ENCODE measurements at regions not wholly inside any gene's neighbourhood (a gene's known extent, or its start where the extent isn't known, plus 50 kb on each side); places are given as distances from the start of the nearest gene placed in this dataset.

DNA sequence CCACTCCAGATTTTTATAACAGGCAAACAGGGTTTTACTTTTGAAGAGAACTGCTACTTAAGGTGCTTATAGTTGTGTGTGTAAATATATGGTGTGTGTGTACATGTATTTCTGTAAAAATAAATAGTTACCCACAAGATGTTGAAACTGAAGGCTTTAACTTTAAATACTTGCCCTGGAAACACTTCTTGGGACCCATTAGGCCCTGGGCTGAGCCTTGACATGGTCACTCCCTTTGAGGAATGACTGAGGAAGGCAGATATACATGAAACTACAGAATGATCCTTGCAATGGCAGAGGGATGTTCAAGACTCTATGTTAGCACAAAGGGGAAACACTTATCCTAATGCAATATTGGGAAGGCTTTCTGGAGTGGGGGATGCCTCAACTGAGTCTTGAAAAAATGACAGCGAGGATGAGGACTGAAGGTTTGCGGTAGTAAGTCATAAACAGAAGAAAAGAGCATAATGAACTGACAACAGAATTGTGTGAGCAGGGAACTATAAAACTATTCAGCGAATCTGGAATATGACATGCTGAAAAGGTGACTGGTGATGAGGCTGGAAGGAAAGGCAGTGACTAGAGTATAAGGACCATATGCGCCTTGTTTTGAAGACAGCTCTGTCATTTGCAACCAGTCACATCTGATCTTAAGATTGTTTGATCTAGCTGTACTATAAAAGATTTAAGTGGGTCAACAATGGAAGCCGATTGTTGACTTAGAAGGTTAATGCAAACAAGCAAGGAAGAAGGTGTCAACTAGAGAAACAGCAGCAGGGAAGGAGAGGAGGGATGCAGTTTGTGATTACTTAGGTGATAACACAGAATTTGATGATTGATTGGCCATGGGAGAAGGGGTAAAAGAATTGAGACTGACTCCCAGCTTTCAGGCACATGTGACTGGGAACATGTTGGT, 64.4 kb upstream of the COL21A1 start:
- H2BK20ac ChIP-seq (ENCODE audit: low read depth, low read length, poor library complexity, severe bottlenecking): no peak overlapping the region
- no peaks in the 10 kb centered on the region; a peak in 1 of 4 replicates for H3K4me1 Mint-ChIP-seq
- H3K14ac ChIP-seq (ENCODE audit: insufficient read depth, low read length): no peak overlapping the region
- H3K4ac ChIP-seq (ENCODE audit: low read depth, low read length): no peak overlapping the region
- H3T11ph ChIP-seq (ENCODE audit: low read length): no peak overlapping the region
- H3K27ac ChIP-seq (ENCODE audit: insufficient read length, low read depth, low read length): no peak overlapping the region
- no peaks in the 10 kb centered on the region for H3K23me2 ChIP-seq (ENCODE audit: insufficient read length, low read depth, low read length, poor library complexity, severe bottlenecking)
- no peak overlapping the region for H4K5ac ChIP-seq (ENCODE audit: insufficient read length, low read depth, low read length)
- no peaks in the 10 kb centered on the region for H3K27me3 ChIP-seq (ENCODE audit: insufficient read depth, low read length)
- H3K36me3 Mint-ChIP-seq (ENCODE audit: insufficient read depth in 1 of 3, low read depth in 3 of 3): peaks cover 0 to 12% (median 3%) of the 10 kb centered on the region in 3 experiments; a peak in 3 of 7 replicates
- peaks cover 16 to 17% of the 10 kb centered on the region in 2 experiments for H3K9me3 Mint-ChIP-seq
- no peaks in the 10 kb centered on the region for H3K79me1 ChIP-seq (ENCODE audit: insufficient read depth, low read depth, low read length, poor library complexity, severe bottlenecking)
- H3K27me3 Mint-ChIP-seq (ENCODE audit: low read depth): no peaks in the 10 kb centered on the region; the same call in 1 of the 2 replicates
- no peaks in the 10 kb centered on the region for H3K9me3 ChIP-seq (ENCODE audit: control insufficient read depth, low read depth, low read length)
- DNase-seq: no peak
- H3K56ac ChIP-seq (ENCODE audit: insufficient read length, low read depth, low read length): no peak overlapping the region
- H3K4me3 Mint-ChIP-seq: no peak overlapping the region
- no peaks in the 10 kb centered on the region for H4K20me1 ChIP-seq (ENCODE audit: control insufficient read depth, insufficient read depth, insufficient read length)
- no peak overlapping the region for H2AK5ac ChIP-seq (ENCODE audit: insufficient read length, low read length)
- no peak overlapping the region for H4K91ac ChIP-seq (ENCODE audit: insufficient read length, low read depth, low read length)
- peak overlapping the region; percentile 8 for H2AFZ ChIP-seq (ENCODE audit: low read length)
- no peak overlapping the region for H3K23ac ChIP-seq (ENCODE audit: insufficient read length, low read depth, low read length)
- no CpG with 5 or more reads among the region's 5 CpGs for WGBS (ENCODE audit: extremely low coverage, insufficient read length, low lambda C conversion rate)
- H2BK12ac ChIP-seq (ENCODE audit: insufficient read length, low read depth, low read length): no peak overlapping the region
- H3K4me2 ChIP-seq (ENCODE audit: insufficient read depth, insufficient read length, low read length): no peak overlapping the region
- H2BK15ac ChIP-seq (ENCODE audit: low read depth, low read length): no peak overlapping the region
- H3K9ac ChIP-seq (ENCODE audit: extremely low read depth, insufficient read length, low read length): no peak overlapping the region
- H4K8ac ChIP-seq (replicated peaks; ENCODE audit: insufficient read length, low read depth, low read length): no peak overlapping the region
- H3K18ac ChIP-seq (ENCODE audit: insufficient read length, low read depth, low read length): no peak overlapping the region
- H3K27ac Mint-ChIP-seq: no peak overlapping the region
- no peaks in the 10 kb centered on the region for H3K4me1 ChIP-seq (ENCODE audit: insufficient read depth, low read length)
- TF ChIP-seq, protein P1, sequence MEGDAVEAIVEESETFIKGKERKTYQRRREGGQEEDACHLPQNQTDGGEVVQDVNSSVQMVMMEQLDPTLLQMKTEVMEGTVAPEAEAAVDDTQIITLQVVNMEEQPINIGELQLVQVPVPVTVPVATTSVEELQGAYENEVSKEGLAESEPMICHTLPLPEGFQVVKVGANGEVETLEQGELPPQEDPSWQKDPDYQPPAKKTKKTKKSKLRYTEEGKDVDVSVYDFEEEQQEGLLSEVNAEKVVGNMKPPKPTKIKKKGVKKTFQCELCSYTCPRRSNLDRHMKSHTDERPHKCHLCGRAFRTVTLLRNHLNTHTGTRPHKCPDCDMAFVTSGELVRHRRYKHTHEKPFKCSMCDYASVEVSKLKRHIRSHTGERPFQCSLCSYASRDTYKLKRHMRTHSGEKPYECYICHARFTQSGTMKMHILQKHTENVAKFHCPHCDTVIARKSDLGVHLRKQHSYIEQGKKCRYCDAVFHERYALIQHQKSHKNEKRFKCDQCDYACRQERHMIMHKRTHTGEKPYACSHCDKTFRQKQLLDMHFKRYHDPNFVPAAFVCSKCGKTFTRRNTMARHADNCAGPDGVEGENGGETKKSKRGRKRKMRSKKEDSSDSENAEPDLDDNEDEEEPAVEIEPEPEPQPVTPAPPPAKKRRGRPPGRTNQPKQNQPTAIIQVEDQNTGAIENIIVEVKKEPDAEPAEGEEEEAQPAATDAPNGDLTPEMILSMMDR (conservative IDR thresholded peaks at IDR 0.05): no peak
- no peak overlapping the region for H2BK5ac ChIP-seq (ENCODE audit: insufficient read length, low read length)
- H2BK120ac ChIP-seq (ENCODE audit: low read depth, low read length, poor library complexity, severe bottlenecking): no peak overlapping the region
- H3K79me2 ChIP-seq (ENCODE audit: insufficient read depth, low read length): no peaks in the 10 kb centered on the region
